ENCODE measurements at regions not wholly inside any gene's neighbourhood (a gene's known extent, or its start where the extent isn't known, plus 50 kb on each side); places are given as distances from the start of the nearest gene placed in this dataset.
"Not testable (repeated sequence)": the region's sequence is repeated elsewhere in the genome, so short reads cannot be mapped to it uniquely, and the experiment has no call there.

- DNase-seq (ENCODE audit: low spot score) = no peak
Observed at GRCh38 chr18:43341014-43341413, 63.7 kb upstream of the SYT4 start.

DNA sequence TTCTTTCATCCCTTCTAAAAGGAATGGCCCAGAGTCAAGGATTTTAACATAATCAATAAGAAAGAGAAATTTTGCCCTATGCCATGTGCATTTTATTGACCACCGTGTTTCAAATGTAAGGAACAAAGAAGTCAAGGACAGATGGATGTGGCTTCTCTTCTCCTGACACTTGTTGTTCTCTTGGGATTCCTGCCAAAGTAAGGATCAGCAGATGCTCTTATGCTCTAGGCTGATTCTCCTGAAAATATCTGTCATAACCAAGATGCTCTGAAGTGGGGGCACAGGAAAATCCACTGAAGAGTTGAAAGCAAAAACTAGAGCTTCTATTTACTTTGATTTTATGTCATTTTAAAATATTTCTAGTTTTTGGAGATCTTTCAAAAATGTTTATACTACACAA is 72.9 kb upstream of the SYT4 start:
- DNase-seq (ENCODE audit: low spot score) = no peak

- no peak for DNase-seq (ENCODE audit: low spot score)
Observed at GRCh38 chr18:43364535-43364934, 87.2 kb upstream of the SYT4 start.

- DNase-seq (ENCODE audit: low spot score) = no peak
Observed at GRCh38 chr18:43367895-43368294, 90.6 kb upstream of the SYT4 start.

GRCh38 chr18:43369311-43369710 is 92.0 kb upstream of the SYT4 start:
- not testable (repeated sequence) for DNase-seq (ENCODE audit: low spot score)

DNA sequence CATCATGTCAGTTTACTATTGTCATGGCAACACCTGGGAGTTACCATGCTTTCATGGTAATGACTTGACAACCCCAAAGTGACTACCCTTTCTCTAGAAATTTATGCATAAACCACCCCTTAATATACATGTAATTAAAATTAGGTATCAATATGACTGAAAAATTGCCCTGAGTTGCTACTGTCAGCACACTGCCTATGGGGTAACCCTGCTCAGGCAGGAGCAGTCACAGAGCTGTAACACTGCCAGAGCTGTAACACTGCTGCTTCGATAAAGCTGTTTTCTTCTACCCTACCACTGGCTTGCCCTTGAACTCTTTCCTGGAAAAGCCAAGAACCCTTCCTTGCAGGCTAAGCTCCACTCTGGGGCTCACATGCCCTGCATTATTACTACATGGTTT is 95.5 kb upstream of the SYT4 start:
- DNase-seq (ENCODE audit: low spot score) = no peak

DNA sequence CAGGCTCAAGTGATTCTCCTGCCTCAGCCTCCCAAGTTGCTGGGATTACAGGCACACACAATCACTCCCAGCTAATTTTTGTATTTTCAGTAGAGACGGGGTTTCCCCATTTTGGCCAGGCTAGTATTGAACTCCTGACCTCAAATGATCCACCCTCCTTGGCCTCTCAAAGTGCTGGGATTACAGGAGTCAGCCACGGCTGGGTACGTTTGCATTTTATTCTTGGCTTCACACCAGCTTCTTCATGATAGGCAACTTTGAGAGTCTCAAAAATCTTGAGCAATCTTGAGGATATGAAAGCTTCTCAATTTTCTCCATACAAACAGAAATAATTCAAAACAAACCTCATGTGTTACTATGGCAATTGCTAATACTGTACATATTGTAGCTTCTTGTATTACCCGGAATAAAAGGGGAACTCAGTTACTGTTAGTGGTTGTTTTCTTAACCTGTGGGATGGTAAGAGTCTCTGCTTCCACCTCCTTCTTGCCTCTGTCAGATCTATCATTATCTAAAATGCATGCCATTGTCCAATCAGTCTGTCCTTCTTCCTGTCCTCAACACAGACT is 102.9 kb upstream of the SYT4 start:
- no peak for DNase-seq (ENCODE audit: low spot score)

DNA sequence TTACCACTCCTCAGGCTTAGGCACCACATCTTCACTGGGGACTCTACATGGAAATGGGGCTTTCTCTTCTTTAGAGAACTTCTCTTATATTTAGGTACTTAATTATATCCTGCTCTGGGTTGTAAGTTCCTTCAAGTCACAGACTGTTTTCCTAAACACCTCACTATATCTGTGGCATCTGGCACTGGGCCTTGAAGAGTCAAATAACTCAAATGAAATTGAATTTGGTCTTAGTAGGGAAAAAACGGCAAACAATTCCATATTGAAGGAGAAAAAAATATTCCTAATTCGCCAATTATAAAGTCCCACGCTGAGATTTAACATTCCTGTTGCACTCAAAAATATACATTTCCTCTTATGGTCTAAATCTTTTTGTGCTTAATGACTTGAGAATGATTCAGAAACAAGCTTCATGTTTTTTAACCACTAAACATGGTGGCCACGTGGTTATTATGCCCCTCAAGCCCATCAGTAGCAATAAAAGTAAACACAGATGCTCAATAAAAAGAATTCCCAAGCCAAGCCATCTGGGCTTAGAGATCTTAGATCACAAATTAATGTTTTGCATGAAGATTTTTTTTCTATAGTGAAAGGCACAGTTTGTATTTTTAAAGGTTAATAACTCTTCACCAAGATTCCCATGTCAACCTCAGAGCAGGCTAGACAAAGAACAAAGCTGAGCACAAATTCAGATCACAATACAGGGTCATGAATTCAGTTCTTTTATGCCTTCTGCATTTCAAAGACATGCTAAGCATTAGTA is 105.5 kb upstream of the SYT4 start:
- no peak for DNase-seq (ENCODE audit: low spot score)

DNA sequence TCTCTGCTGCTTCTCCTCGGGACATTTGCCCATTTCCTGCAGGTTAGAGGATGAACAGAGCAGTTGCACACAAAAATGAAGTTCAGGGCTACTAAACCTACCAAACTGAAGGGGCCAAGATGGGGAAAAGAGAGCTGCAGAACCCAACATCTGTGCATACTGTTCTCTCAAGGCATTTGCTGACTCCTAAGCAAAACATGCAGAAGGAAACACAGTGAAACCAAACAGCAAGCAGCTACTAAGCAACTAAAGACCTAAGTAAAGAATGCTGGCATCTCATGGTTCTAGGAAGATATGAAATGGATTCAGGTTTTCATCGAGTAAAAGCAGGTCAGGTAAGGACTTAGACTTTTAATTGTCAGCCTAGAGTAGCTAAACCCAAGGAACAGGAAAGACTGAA is 111.9 kb upstream of the SYT4 start:
- no peak for DNase-seq (ENCODE audit: low spot score)

DNA sequence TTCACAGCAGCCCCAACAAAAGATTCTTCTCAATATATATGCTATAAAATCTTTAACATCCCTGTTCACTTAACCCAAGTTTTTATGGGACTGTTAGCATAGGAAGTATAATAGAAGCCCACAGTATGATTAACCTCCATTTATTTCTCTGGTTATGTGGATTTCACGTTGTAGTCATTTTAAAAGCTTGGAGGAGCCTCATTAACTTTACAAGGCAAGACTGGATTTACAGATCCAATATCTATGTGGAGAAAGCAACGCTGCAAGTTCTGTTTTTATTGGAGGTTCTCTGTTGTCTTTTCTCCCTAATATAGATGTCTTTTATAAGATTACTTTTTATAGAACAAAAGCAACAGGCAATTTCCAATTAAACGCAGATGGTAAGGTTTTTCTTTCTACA is 114.9 kb upstream of the SYT4 start:
- no peak for DNase-seq (ENCODE audit: low spot score)

GRCh38 chr18:43393174-43393573 is 115.9 kb upstream of the SYT4 start:
- no peak for DNase-seq (ENCODE audit: low spot score)

DNA sequence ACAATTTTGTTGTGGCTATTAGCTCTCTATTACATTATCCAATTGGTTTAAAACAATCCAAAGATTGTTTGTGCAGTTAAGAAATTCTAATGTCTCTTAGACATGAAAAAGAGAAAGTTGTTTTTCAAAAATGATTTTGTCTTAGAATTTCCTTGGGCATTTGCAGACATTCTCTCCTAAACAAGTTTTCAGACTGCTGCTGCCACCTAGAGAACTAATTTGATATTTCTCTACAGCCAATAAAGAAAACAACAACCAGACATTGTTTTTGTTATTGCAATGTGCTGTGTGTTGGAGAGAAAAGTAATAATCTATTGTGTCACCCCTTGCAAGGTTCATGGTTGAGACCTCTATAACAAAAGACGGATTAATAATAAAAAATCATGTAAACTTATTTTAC is 119.0 kb upstream of the SYT4 start:
- DNase-seq (ENCODE audit: low spot score) = no peak

DNA sequence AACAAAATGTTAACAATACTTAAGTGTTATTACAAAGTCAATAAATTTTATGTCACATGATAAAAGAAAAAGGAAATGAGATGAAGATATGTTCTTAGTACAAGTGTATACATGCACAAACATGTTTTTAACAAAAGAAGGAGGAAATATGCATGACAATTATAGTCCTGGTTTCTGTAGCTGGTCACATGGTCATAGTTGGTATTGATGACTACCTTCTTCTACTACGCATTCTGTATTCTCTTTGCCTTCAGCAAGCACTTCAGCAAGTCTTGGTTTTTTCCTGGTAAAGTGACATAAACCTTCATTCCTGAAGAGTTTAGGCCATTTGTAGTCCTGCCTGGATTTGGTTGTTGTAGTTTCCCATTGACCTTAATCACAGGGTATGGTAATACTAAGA is 121.3 kb upstream of the SYT4 start:
- no peak for DNase-seq (ENCODE audit: low spot score)

DNA sequence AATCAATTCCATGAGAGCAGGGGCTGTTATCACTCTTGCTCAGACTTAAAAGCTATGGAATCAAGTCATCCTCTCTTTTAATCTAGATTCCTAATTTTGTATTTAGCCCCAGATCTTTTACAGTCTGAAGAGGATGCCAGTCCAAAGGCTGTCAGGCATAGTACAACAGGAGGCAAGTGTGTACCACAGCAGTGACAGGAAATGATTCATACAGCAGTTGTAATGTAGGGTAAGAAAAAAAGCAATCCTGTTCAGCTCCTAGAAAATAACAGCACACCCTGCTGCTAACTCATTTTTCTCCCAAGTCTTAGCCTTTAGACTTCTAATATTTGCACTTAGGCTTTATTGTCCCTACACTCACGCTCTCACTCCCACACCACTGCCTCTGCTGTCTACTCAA is 127.8 kb upstream of the SYT4 start:
- DNase-seq (ENCODE audit: low spot score) = no peak

DNA sequence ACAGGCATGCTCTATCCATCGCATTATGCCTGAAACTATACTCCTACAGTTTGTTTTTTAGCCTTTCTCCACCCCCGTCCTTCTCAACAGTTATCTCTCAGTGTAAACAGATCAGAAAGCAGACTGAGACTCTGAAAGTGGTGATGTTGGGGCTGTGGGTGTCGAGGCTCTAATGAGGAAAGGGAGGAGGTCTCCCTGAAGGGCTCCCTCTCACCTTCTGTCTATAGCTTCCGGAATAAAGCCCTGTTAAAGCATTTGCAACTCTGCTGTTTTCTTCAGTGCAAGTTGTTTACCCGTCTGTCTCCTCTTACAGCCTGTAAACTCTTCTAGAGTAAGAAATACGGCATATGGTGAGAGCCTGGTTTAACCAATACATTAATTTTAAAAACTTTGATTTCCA is 136.7 kb upstream of the SYT4 start:
- DNase-seq (ENCODE audit: low spot score) = no peak

- DNase-seq (ENCODE audit: low spot score) = no peak
Observed at GRCh38 chr18:43420091-43420490, 142.8 kb upstream of the SYT4 start.

- DNase-seq (ENCODE audit: low spot score) = no peak
Observed at GRCh38 chr18:43420950-43421349, 143.7 kb upstream of the SYT4 start.

GRCh38 chr18:43422518-43422917 is 145.2 kb upstream of the SYT4 start:
- no peak for DNase-seq (ENCODE audit: low spot score)

DNA sequence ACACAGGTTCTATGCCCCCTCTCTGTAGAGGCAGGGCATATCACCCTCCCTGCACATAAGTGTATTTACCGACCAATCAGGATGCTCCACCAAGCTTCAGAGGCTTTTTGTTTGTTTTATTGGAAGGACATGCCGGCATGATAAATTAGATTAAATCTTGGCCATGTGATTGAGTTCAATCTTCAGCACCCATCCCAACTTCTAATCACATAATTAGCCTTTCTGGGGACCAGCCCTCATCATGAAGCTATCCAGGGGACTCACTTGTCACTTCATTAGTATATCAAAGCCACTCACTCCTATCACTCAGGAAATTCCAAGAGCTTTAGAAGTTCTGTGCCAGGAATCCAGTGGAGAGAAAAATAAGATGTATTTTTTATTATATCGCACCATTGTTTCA is 158.6 kb upstream of the SYT4 start:
- no peak for DNase-seq (ENCODE audit: low spot score)

GRCh38 chr18:43442131-43442530 is 164.8 kb upstream of the SYT4 start:
- DNase-seq (ENCODE audit: low spot score) = no peak

- DNase-seq (ENCODE audit: low spot score) = no peak
Observed at GRCh38 chr18:43442571-43442970, 165.3 kb upstream of the SYT4 start.

DNA sequence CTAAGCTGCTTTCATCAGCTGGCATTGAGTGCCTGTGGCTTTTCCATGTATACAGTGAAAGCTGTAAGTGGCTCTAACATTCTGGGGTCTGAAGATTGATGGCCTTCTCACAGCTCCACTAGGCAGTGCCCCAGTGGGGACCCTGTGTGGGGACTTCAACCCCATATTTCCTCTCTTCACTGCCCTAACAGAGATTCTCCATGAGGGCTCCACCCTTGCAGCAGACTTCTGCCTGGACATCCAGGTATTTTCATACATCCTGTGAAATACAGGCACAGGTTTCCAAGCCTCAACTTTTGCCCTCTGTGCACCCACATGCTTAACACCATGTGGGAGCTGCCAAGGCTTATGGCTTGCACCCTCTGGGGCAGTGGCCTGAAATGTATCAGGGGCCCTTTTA is 188.2 kb upstream of the SYT4 start:
- no peak for DNase-seq (ENCODE audit: low spot score)

GRCh38 chr18:43471873-43472272 is 194.6 kb upstream of the SYT4 start:
- DNase-seq (ENCODE audit: low spot score) = no peak

GRCh38 chr18:43481069-43481468 is 203.8 kb upstream of the SYT4 start:
- no peak for DNase-seq (ENCODE audit: low spot score)

Measured in left forelimb (tissue), 1 donor.